C4-2B (cell line): ENCODE measurements at regions not wholly inside any gene's neighbourhood (a gene's known extent, or its start where the extent isn't known, plus 50 kb on each side); places are given as distances from the start of the nearest gene placed in this dataset.

ENCODE experiments used
- CTCF ChIP-seq: fragments of 450-650 bp; conservative IDR thresholded peaks from 2 replicates; pipeline ENCODE4 v1.5.1; 2017; ENCODE audit warnings: mild to moderate bottlenecking
- ZFX ChIP-seq: fragments of 450-650 bp; IDR thresholded peaks from 2 replicates; pipeline ENCODE4 v1.6.1; 2017

GRCh38 chr1:65066419-65066765, 81.6 kb upstream of the AK4 start:
- no peak for TF ChIP-seq CTCF
- TF ChIP-seq ZFX: no peak
